Neural cell (in vitro differentiated cells): ENCODE measurements at regions not wholly inside any gene's neighbourhood (a gene's known extent, or its start where the extent isn't known, plus 50 kb on each side); places are given as distances from the start of the nearest gene placed in this dataset.

Experiments
- H2AFZ ChIP-seq: fragments of 200-600, 300-800 bp; sonication (generic), shearing (Covaris generic); 2 replicates; pipeline ENCODE4 v1.6.0; 2014; ENCODE audit warnings: low read depth, mild to moderate bottlenecking, antibody characterized with exemption, low read length, moderate library complexity
- H3F3A ChIP-seq: fragments of 200-600 bp; shearing (Covaris generic); 2 replicates; pipeline ENCODE4 v1.6.1; 2016; ENCODE audit warnings: mild to moderate bottlenecking, moderate library complexity, mixed read lengths, antibody characterized with exemption, low read length; ENCODE audit not compliant: insufficient read depth, poor library complexity, severe bottlenecking
- H3K27ac ChIP-seq: fragments of 200-600, 300-800 bp; sonication (generic), shearing (Covaris generic); 2 replicates; pipeline ENCODE4 v1.5.1; 2014; ENCODE audit warnings: mild to moderate bottlenecking, low read length, moderate library complexity
- H3K27me3 ChIP-seq: fragments of 300-800, 200-600 bp; sonication (generic), shearing (Covaris generic); 2 replicates; pipeline ENCODE4 v1.6.0; 2014; ENCODE audit warnings: mild to moderate bottlenecking, low read depth, low read length, moderate library complexity; ENCODE audit not compliant: insufficient read depth
- H3K36me3 ChIP-seq: fragments of 300-800, 200-600 bp; sonication (generic), shearing (Covaris generic); 2 replicates; pipeline ENCODE4 v1.5.1; 2014; ENCODE audit warnings: mild to moderate bottlenecking, antibody characterized with exemption, low read length, moderate library complexity; ENCODE audit not compliant: insufficient read depth
- H3K4me2 ChIP-seq: fragments of 300-800, 200-600 bp; sonication (generic), shearing (Covaris generic); 2 replicates; pipeline ENCODE4 v1.6.0; 2014; ENCODE audit warnings: mild to moderate bottlenecking, low read length
- H3K4me3 ChIP-seq: fragments of 300-800, 200-600 bp; sonication (generic), shearing (Covaris generic); 2 replicates; pipeline ENCODE4 v1.5.1; 2014; ENCODE audit warnings: mild to moderate bottlenecking, low read length, moderate library complexity
- H3K79me2 ChIP-seq: fragments of 200-600 bp; shearing (Covaris generic); replicated peaks from 2 replicates; pipeline ENCODE4 v1.6.0; 2014; ENCODE audit warnings: mild to moderate bottlenecking, low read length, moderate library complexity; ENCODE audit not compliant: insufficient read depth
- H3K9ac ChIP-seq: fragments of 300-800, 200-600 bp; sonication (generic), shearing (Covaris generic); 2 replicates; pipeline ENCODE4 v1.6.1; 2016; ENCODE audit warnings: mild to moderate bottlenecking, low read length, mixed read lengths
- H3K9me2 ChIP-seq: fragments of 200-600 bp; shearing (Covaris generic); 2 replicates; pipeline ENCODE4 v1.6.1; 2016; ENCODE audit warnings: mild to moderate bottlenecking, low read length, mixed read lengths; ENCODE audit not compliant: insufficient read depth
- H3K9me3 ChIP-seq: fragments of 200-600, 300-800 bp; sonication (generic), shearing (Covaris generic); 2 replicates; pipeline ENCODE4 v1.6.1; 2016; ENCODE audit warnings: mild to moderate bottlenecking, mixed run types, low read length, moderate library complexity, mixed read lengths
- H4K20me1 ChIP-seq: fragments of 200-600 bp; shearing (Covaris generic); 2 replicates; pipeline ENCODE4 v1.6.1; 2016; ENCODE audit warnings: mild to moderate bottlenecking, mixed run types; ENCODE audit not compliant: insufficient read depth
- EP300 ChIP-seq: fragments of 450-650 bp; conservative IDR thresholded peaks from 2 replicates; pipeline ENCODE4 v1.6.1; 2014; ENCODE audit warnings: antibody characterized with exemption, mild to moderate bottlenecking, moderate library complexity; ENCODE audit not compliant: poor library complexity, severe bottlenecking
- EZH2 ChIP-seq: fragments of 200-600, 300-800 bp; shearing (Covaris generic), sonication (generic); IDR thresholded peaks from 2 replicates; pipeline ENCODE4 v1.6.1; 2014; ENCODE audit warnings: antibody characterized with exemption, low read length, borderline replicate concordance, mild to moderate bottlenecking; ENCODE audit not compliant: insufficient read depth, poor library complexity, severe bottlenecking
- MXI1 ChIP-seq: fragments of 450-650 bp; conservative IDR thresholded peaks from 2 replicates; pipeline ENCODE4 v1.6.1; 2014; ENCODE audit warnings: antibody characterized with exemption, mild to moderate bottlenecking; ENCODE audit not compliant: poor library complexity, severe bottlenecking
- POLR2AphosphoS5 ChIP-seq: IDR thresholded peaks from 2 replicates; pipeline ENCODE4 v1.6.1; 2012
- RAD21 ChIP-seq: fragments of 450-650 bp; conservative IDR thresholded peaks from 2 replicates; pipeline ENCODE4 v1.6.1; 2014; ENCODE audit warnings: antibody characterized with exemption, mild to moderate bottlenecking, moderate library complexity
- SMC3 ChIP-seq: fragments of 450-650 bp; conservative IDR thresholded peaks from 2 replicates; pipeline ENCODE4 v1.6.1; 2014; ENCODE audit warnings: antibody characterized with exemption, mild to moderate bottlenecking, moderate library complexity; ENCODE audit not compliant: poor library complexity
- TAF1 ChIP-seq: IDR thresholded peaks from 2 replicates; pipeline ENCODE4 v1.6.1; 2012; ENCODE audit warnings: low read depth
- TF ChIP-seq, protein P1 (sequence below): fragments of 450-650 bp; IDR thresholded peaks from 2 replicates; pipeline ENCODE4 v1.5.1; 2014; ENCODE audit warnings: antibody characterized with exemption, mild to moderate bottlenecking, moderate library complexity; ENCODE audit not compliant: poor library complexity, severe bottlenecking
- TF ChIP-seq, protein P2 (sequence below): IDR thresholded peaks from 2 replicates; pipeline ENCODE4 v1.6.1; 2012; ENCODE audit warnings: borderline replicate concordance

DNA sequence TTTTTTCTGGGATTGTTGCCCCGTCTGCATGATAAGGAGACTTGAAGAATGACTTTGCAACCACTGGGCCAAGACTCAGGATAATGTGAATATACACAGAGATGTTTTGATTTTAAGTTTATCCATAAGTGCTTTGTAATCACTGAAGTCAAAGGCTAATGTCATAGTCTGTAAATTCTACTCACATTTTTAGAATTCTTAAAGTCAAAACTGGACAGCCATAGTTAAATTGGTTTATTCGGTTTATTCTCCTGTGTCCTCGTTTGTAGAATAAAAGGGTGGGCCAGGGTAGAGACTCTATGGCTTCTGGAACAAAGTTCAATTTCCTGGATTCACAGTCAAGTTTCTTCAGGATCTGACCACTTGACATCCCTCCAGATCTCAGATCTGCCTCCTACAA is 327.7 kb upstream of the TNC start:
- TF ChIP-seq TAF1 (no peak), EP300 (no peak), POLR2AphosphoS5 (no peak), EZH2 (no peak), RAD21 (no peak), SMC3 (no peak), MXI1 (no peak)
- TF ChIP-seq, protein P1, sequence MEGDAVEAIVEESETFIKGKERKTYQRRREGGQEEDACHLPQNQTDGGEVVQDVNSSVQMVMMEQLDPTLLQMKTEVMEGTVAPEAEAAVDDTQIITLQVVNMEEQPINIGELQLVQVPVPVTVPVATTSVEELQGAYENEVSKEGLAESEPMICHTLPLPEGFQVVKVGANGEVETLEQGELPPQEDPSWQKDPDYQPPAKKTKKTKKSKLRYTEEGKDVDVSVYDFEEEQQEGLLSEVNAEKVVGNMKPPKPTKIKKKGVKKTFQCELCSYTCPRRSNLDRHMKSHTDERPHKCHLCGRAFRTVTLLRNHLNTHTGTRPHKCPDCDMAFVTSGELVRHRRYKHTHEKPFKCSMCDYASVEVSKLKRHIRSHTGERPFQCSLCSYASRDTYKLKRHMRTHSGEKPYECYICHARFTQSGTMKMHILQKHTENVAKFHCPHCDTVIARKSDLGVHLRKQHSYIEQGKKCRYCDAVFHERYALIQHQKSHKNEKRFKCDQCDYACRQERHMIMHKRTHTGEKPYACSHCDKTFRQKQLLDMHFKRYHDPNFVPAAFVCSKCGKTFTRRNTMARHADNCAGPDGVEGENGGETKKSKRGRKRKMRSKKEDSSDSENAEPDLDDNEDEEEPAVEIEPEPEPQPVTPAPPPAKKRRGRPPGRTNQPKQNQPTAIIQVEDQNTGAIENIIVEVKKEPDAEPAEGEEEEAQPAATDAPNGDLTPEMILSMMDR = no peak
- TF ChIP-seq, protein P2, sequence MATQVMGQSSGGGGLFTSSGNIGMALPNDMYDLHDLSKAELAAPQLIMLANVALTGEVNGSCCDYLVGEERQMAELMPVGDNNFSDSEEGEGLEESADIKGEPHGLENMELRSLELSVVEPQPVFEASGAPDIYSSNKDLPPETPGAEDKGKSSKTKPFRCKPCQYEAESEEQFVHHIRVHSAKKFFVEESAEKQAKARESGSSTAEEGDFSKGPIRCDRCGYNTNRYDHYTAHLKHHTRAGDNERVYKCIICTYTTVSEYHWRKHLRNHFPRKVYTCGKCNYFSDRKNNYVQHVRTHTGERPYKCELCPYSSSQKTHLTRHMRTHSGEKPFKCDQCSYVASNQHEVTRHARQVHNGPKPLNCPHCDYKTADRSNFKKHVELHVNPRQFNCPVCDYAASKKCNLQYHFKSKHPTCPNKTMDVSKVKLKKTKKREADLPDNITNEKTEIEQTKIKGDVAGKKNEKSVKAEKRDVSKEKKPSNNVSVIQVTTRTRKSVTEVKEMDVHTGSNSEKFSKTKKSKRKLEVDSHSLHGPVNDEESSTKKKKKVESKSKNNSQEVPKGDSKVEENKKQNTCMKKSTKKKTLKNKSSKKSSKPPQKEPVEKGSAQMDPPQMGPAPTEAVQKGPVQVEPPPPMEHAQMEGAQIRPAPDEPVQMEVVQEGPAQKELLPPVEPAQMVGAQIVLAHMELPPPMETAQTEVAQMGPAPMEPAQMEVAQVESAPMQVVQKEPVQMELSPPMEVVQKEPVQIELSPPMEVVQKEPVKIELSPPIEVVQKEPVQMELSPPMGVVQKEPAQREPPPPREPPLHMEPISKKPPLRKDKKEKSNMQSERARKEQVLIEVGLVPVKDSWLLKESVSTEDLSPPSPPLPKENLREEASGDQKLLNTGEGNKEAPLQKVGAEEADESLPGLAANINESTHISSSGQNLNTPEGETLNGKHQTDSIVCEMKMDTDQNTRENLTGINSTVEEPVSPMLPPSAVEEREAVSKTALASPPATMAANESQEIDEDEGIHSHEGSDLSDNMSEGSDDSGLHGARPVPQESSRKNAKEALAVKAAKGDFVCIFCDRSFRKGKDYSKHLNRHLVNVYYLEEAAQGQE = no peak
- Histone ChIP-seq H3K9me3 (no peaks in the 10 kb centered on the region), H3K4me2 (no peak overlapping the region), H3K4me3 (no peak overlapping the region), H3K27ac (no peak overlapping the region), H3K79me2 (no peaks in the 10 kb centered on the region), H3K27me3 (no peaks in the 10 kb centered on the region), H3K9me2 (no peaks in the 10 kb centered on the region), H2AFZ (no peak overlapping the region), H3K36me3 (no peaks in the 10 kb centered on the region), H3K9ac (no peak overlapping the region), H4K20me1 (no peaks in the 10 kb centered on the region), H3F3A (no peaks in the 10 kb centered on the region)

DNA sequence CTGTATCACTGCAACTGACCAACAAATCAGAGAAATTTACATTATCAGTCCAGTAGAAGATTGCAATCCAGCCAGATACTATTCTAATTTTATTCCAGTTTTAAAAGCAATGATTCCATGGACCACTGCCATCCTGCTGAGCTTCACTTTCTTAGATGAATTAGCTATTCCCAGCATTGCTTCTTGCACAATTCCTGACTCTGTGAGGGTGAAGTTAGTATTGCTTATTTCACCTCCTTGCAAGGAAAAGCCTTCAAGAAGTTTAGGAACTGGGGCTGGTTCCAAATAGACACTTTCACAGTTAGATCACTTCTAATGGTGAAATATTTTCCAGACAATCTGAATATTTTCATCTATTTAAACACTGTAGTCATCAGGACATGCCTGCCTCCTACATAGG is 338.6 kb upstream of the TNC start:
- H3K4me2 ChIP-seq = no peak overlapping the region
- H3K27ac ChIP-seq = no peak overlapping the region
- no peaks in the 10 kb centered on the region for H3K9me2 ChIP-seq
- H3K36me3 ChIP-seq = no peaks in the 10 kb centered on the region
- H2AFZ ChIP-seq = no peak overlapping the region
- H3K79me2 ChIP-seq = no peaks in the 10 kb centered on the region
- TF ChIP-seq TAF1 = no peak
- TF ChIP-seq, protein P1 = no peak
- TF ChIP-seq RAD21 = no peak
- no peak for TF ChIP-seq POLR2AphosphoS5
- no peak for TF ChIP-seq EZH2
- TF ChIP-seq EP300 = no peak
- TF ChIP-seq, protein P2 = no peak
- no peak for TF ChIP-seq SMC3
- no peak for TF ChIP-seq MXI1
- H3K4me3 ChIP-seq = no peak overlapping the region
- no peaks in the 10 kb centered on the region for H3F3A ChIP-seq
- H4K20me1 ChIP-seq = no peaks in the 10 kb centered on the region
- no peaks in the 10 kb centered on the region for H3K27me3 ChIP-seq
- H3K9me3 ChIP-seq = no peaks in the 10 kb centered on the region
- H3K9ac ChIP-seq = no peak overlapping the region
